Heart right ventricle (tissue), 16 donors: ENCODE measurements at regions not wholly inside any gene's neighbourhood (a gene's known extent, or its start where the extent isn't known, plus 50 kb on each side); places are given as distances from the start of the nearest gene placed in this dataset.
A peak's percentile ranks its signal among the peaks of the same experiment; 100 is the strongest.

Source experiments
- ATAC-seq, 8 donors: fragments of 200-7000 bp; cut with Tn5 transposase; one replicate each; pipeline ENCODE4 v1.9.1; 2020; ENCODE audit warnings: mild to moderate bottlenecking in 8 of 8, moderate library complexity in 8 of 8, moderate number of reproducible peaks in 1 of 8
- DNase-seq, 2 donors: peaks; one replicate each; pipeline ENCODE4 v3.0.0-alpha.2; 2020
- H3K27ac ChIP-seq, 10 donors: fragments of 200-600 bp; sonication (generic) in 2 of 10; one replicate each; pipeline versions ENCODE4 v1.5.0 to v1.8.0; 2020 to 2022; ENCODE audit warnings: mild to moderate bottlenecking in 3 of 10
- H3K27me3 ChIP-seq, 7 donors: fragments of 200-600 bp; one replicate each; pipeline ENCODE4 v1.8.0; 2021 to 2022; ENCODE audit warnings: mild to moderate bottlenecking in 2 of 7
- H3K36me3 ChIP-seq, 9 donors: fragments of 200-600 bp; sonication (generic) in 1 of 9; one replicate each; pipeline versions ENCODE4 v1.5.0 to v1.8.0; 2020 to 2022; ENCODE audit warnings: mild to moderate bottlenecking in 2 of 9
- H3K4me1 ChIP-seq, 9 donors: fragments of 200-600 bp; sonication (generic) in 1 of 9; one replicate each; pipeline versions ENCODE4 v1.5.0 to v1.8.0; 2020 to 2022; ENCODE audit warnings: mild to moderate bottlenecking in 4 of 9
- H3K4me3 ChIP-seq, 10 donors: fragments of 200-600 bp; sonication (generic) in 2 of 10; one replicate each; pipeline versions ENCODE4 v1.5.0 to v1.8.0; 2020 to 2022; ENCODE audit warnings: mild to moderate bottlenecking in 7 of 10, moderate library complexity in 2 of 10
- H3K9me3 ChIP-seq, 11 donors: fragments of 200-600 bp in 10 of 11; sonication (generic) in 2 of 11; one replicate each; pipeline versions ENCODE4 v1.5.0 to v1.8.0; 2013 to 2022; ENCODE audit warnings: mild to moderate bottlenecking in 2 of 11, control low read depth in 1 of 11, moderate library complexity in 1 of 11
- CTCF ChIP-seq, 9 donors: fragments of 200-600 bp; sonication (generic) in 2 of 9; IDR thresholded peaks; one replicate each; pipeline versions ENCODE4 v1.5.0 to v1.8.0; 2021 to 2022; ENCODE audit warnings: antibody characterized with exemption in 9 of 9, mild to moderate bottlenecking in 5 of 9, moderate library complexity in 1 of 9
- WGBS, 2 donors: extraction: QIAGEN DNeasy Blood & Tissue Kit; methylation state at CpG; one replicate each; pipeline ENCODE4 v1.1.7; 2013; ENCODE audit warnings: inconsistent platforms in 1 of 2; 5-methylcytosine and 5-hydroxymethylcytosine counted together
- intact Hi-C, 10 donors: fragments of 100-400 bp; cut with DNase I; formaldehyde crosslinking; loops; one replicate each; pipeline versions ENCODE4 v1.11.1 to v1.14.2; 2022
- donor health status: Arrhythmogenic right ventricular cardiomyopathy.
- donor health status: ischemic (EF 13 %, LVEDD 7.1; RV severe dilation, severe dysfunction).
- donor health status: healthy with polysubstance abuse.
- donor health status: DM: no; HTN: yes; CAD: no.
- donor health status: DM: no; HTN: no; CAD: no.
- donor health status: ischemic (EF 25% LVEDD 6.9; RV normal size, moderate dysfunction).
- donor health status: ischemic (EF 25% LVEDD 5.7; RV mildly dilated, moderate dysfunction).
- donor health status: healthy.
- donor health status: DM: yes; HTN: yes; CAD: no.
- donor health status: Ischemic cardiomyopathy.
- donor health status: ischemic (EF 35%, LVEDD 5.7; RV mildly dilated, moderate dysfunction).
- donor health status: nonischemic (EF 11% LVEDD 7.7; RV severe dilation, severe dysfunction).
- donor health status: DM: yes; HTN: yes; CAD: no.
- donor health status: PGD.
- donor health status: ischemic (EF 29% LVEDD 5.4; RV normal size, mild dysfunction).
- donor health status: nonischemic (EF 23%, LVEDD 6.1; RV moderate dilation, normal function).

- WGBS, 2 donors, result 61 to 72% methylated on average over 8 of the region's 8 CpGs
- no peak for TF ChIP-seq CTCF (IDR thresholded peaks at IDR 0.05)
- Histone ChIP-seq H3K4me1 (no peaks in the 10 kb centered on the region), H3K27me3 (peaks cover 0 to 10% (median 0%) of the 10 kb centered on the region in 7 donors), H3K36me3 (no peaks in the 10 kb centered on the region), H3K9me3 (peaks cover 0 to 19% (median 0%) of the 10 kb centered on the region in 11 donors), H3K4me3 (no peak overlapping the region), H3K27ac (no peak overlapping the region)
- DNase-seq (no peak), ATAC-seq (no peak)
- intact Hi-C loops, result loop anchor here in 1 of 10 donors (10.0 kb wide), 1 partner anchor 111 kb away; the partner anchor contains the start of gene ANO1
Measured at GRCh38 chr11:69963533-69964246, 114.4 kb upstream of the ANO1 start.

- WGBS, 2 donors, result 91 to 92% methylated on average over 6 of the region's 6 CpGs
- Histone ChIP-seq H3K27me3 (peaks cover 0 to 11% (median 0%) of the 10 kb centered on the region in 7 donors), H3K4me3 (no peak overlapping the region), H3K36me3 (no peaks in the 10 kb centered on the region), H3K4me1 (no peaks in the 10 kb centered on the region), H3K27ac (no peak overlapping the region), H3K9me3 (peaks cover 0 to 14% (median 0%) of the 10 kb centered on the region in 11 donors)
- intact Hi-C loops, result loop anchor here in 1 of 10 donors (10.0 kb wide), 1 partner anchor 111 kb away; the partner anchor contains the start of gene ANO1
- DNase-seq, result no peak
- no peak for ATAC-seq
- no peak for TF ChIP-seq CTCF (IDR thresholded peaks at IDR 0.05)
Measured at GRCh38 chr11:69964247-69964643, 113.9 kb upstream of the ANO1 start.

GRCh38 chr11:69965821-69966582, 112.1 kb upstream of the ANO1 start:
- Histone ChIP-seq H3K27ac (no peak overlapping the region), H3K27me3 (peaks cover 0 to 28% (median 9%) of the 10 kb centered on the region in 7 donors), H3K4me1 (peaks cover 0 to 8% (median 0%) of the 10 kb centered on the region in 9 donors), H3K9me3 (peaks cover 0 to 5% (median 0%) of the 10 kb centered on the region in 11 donors), H3K36me3 (no peaks in the 10 kb centered on the region), H3K4me3 (no peak overlapping the region)
- no peak for DNase-seq
- no peak for TF ChIP-seq CTCF (IDR thresholded peaks at IDR 0.05)
- intact Hi-C loops, result loop anchor here in 1 of 10 donors (10.0 kb wide), 1 partner anchor 109 kb away; the partner anchor contains the start of gene ANO1
- no peak for ATAC-seq
- 82% methylated on average over 20 of the region's 20 CpGs for WGBS, 2 donors

- intact Hi-C loops, result loop anchor here in 1 of 10 donors (10.0 kb wide), 1 partner anchor 108 kb away; the partner anchor contains the start of gene ANO1
- H3K27ac ChIP-seq, result no peak overlapping the region
- peaks cover 0 to 4% (median 0%) of the 10 kb centered on the region in 11 donors for H3K9me3 ChIP-seq
- ATAC-seq (peak in 1 of 8 donors; percentile 9), DNase-seq (no peak)
- peaks cover 0 to 29% (median 9%) of the 10 kb centered on the region in 7 donors for H3K27me3 ChIP-seq
- 91 to 93% methylated on average over 4 of the region's 4 CpGs for WGBS, 2 donors
- no peak overlapping the region for H3K4me3 ChIP-seq
- no peaks in the 10 kb centered on the region for H3K36me3 ChIP-seq
- H3K4me1 ChIP-seq, result peaks cover 0 to 8% (median 0%) of the 10 kb centered on the region in 9 donors
- no peak for TF ChIP-seq CTCF (IDR thresholded peaks at IDR 0.05)
Measured at GRCh38 chr11:69966583-69966835, 111.6 kb upstream of the ANO1 start.
